ENCODE measurements at regions not wholly inside any gene's neighbourhood (a gene's known extent, or its start where the extent isn't known, plus 50 kb on each side); places are given as distances from the start of the nearest gene placed in this dataset.

GRCh38 chr13:29952245-29952644, 101.8 kb upstream of the UBL3 start:
- no peak for ATAC-seq (ENCODE audit: insufficient read depth, low read depth)
- TF ChIP-seq CTCF (IDR thresholded peaks at IDR 0.05; ENCODE audit: borderline replicate concordance, extremely low read depth, low read length, poor library complexity, severe bottlenecking) (no peak), EZH2 (IDR thresholded peaks at IDR 0.05; ENCODE audit: borderline replicate concordance, low read depth, low read length, severe bottlenecking) (no peak)

GRCh38 chr13:29948791-29949190, 98.4 kb upstream of the UBL3 start:
- Histone ChIP-seq H4K20me1 (ENCODE audit: insufficient read depth, low read length) (no peaks in the 10 kb centered on the region), H3K79me2 (ENCODE audit: insufficient read depth, low read length) (no peaks in the 10 kb centered on the region), H3K4me2 (ENCODE audit: insufficient read depth, low read length) (no peak overlapping the region), H3K27ac (ENCODE audit: low read length) (no peak overlapping the region), H3K27me3 (ENCODE audit: insufficient read depth, low read length, poor library complexity) (peaks cover 16% of the 10 kb centered on the region), H3K4me1 (ENCODE audit: insufficient read depth, low read length) (no peaks in the 10 kb centered on the region), H2AFZ (ENCODE audit: low read depth, low read length) (no peak overlapping the region), H3K9ac (ENCODE audit: low read depth, low read length) (no peak overlapping the region), H3K36me3 (ENCODE audit: insufficient read depth, low read length) (no peaks in the 10 kb centered on the region), H3K9me3 (ENCODE audit: insufficient read depth, low read length, severe bottlenecking) (no peaks in the 10 kb centered on the region), H3K4me3 (ENCODE audit: low read depth in 1 of 2, low read length in 2 of 2) (no peak overlapping the region)
- ATAC-seq (ENCODE audit: insufficient read depth, low read depth) (no peak), DNase-seq (no peak)
- TF ChIP-seq EZH2 (IDR thresholded peaks at IDR 0.05; ENCODE audit: borderline replicate concordance, low read depth, low read length, severe bottlenecking) = no peak

More at GRCh38 chr13:29952245-29952644, 101.8 kb upstream of the UBL3 start:
- Histone ChIP-seq H3K27me3 (ENCODE audit: insufficient read depth, low read length, poor library complexity) (peaks cover 24% of the 10 kb centered on the region), H3K79me2 (ENCODE audit: insufficient read depth, low read length) (no peaks in the 10 kb centered on the region), H3K9ac (ENCODE audit: low read depth, low read length) (no peak overlapping the region), H3K9me3 (ENCODE audit: insufficient read depth, low read length, severe bottlenecking) (no peaks in the 10 kb centered on the region), H3K4me1 (ENCODE audit: insufficient read depth, low read length) (no peaks in the 10 kb centered on the region), H3K4me2 (ENCODE audit: insufficient read depth, low read length) (no peak overlapping the region), H3K4me3 (ENCODE audit: low read depth in 1 of 2, low read length in 2 of 2) (no peak overlapping the region), H3K27ac (ENCODE audit: low read length) (no peak overlapping the region), H2AFZ (ENCODE audit: low read depth, low read length) (no peak overlapping the region), H3K36me3 (ENCODE audit: insufficient read depth, low read length) (no peaks in the 10 kb centered on the region), H4K20me1 (ENCODE audit: insufficient read depth, low read length) (no peaks in the 10 kb centered on the region)
- no peak for DNase-seq

GRCh38 chr13:29948244-29948643, 97.8 kb upstream of the UBL3 start:
- no peak overlapping the region for H3K9ac ChIP-seq (ENCODE audit: low read depth, low read length)
- H3K79me2 ChIP-seq (ENCODE audit: insufficient read depth, low read length) = no peaks in the 10 kb centered on the region
- no peak overlapping the region for H3K4me3 ChIP-seq (ENCODE audit: low read depth in 1 of 2, low read length in 2 of 2)
- ATAC-seq (ENCODE audit: insufficient read depth, low read depth) = no peak
- DNase-seq = no peak
- H2AFZ ChIP-seq (ENCODE audit: low read depth, low read length) = no peak overlapping the region
- H3K27ac ChIP-seq (ENCODE audit: low read length) = no peak overlapping the region
- no peaks in the 10 kb centered on the region for H4K20me1 ChIP-seq (ENCODE audit: insufficient read depth, low read length)
- no peak overlapping the region for H3K4me2 ChIP-seq (ENCODE audit: insufficient read depth, low read length)
- H3K36me3 ChIP-seq (ENCODE audit: insufficient read depth, low read length) = no peaks in the 10 kb centered on the region
- no peaks in the 10 kb centered on the region for H3K9me3 ChIP-seq (ENCODE audit: insufficient read depth, low read length, severe bottlenecking)
- TF ChIP-seq EZH2 (IDR thresholded peaks at IDR 0.05; ENCODE audit: borderline replicate concordance, low read depth, low read length, severe bottlenecking) (no peak), CTCF (IDR thresholded peaks at IDR 0.05; ENCODE audit: borderline replicate concordance, extremely low read depth, low read length, poor library complexity, severe bottlenecking) (no peak)
- H3K4me1 ChIP-seq (ENCODE audit: insufficient read depth, low read length) = no peaks in the 10 kb centered on the region
- peaks cover 16% of the 10 kb centered on the region for H3K27me3 ChIP-seq (ENCODE audit: insufficient read depth, low read length, poor library complexity)

GRCh38 chr13:29947839-29948238, 97.4 kb upstream of the UBL3 start:
- no peaks in the 10 kb centered on the region for H3K9me3 ChIP-seq (ENCODE audit: insufficient read depth, low read length, severe bottlenecking)
- TF ChIP-seq CTCF (IDR thresholded peaks at IDR 0.05; ENCODE audit: borderline replicate concordance, extremely low read depth, low read length, poor library complexity, severe bottlenecking) = no peak
- TF ChIP-seq EZH2 (IDR thresholded peaks at IDR 0.05; ENCODE audit: borderline replicate concordance, low read depth, low read length, severe bottlenecking) = no peak
- H3K27me3 ChIP-seq (ENCODE audit: insufficient read depth, low read length, poor library complexity) = peaks cover 18% of the 10 kb centered on the region
- no peak overlapping the region for H3K4me2 ChIP-seq (ENCODE audit: insufficient read depth, low read length)
- no peak overlapping the region for H3K4me3 ChIP-seq (ENCODE audit: low read depth in 1 of 2, low read length in 2 of 2)
- H3K36me3 ChIP-seq (ENCODE audit: insufficient read depth, low read length) = no peaks in the 10 kb centered on the region
- H4K20me1 ChIP-seq (ENCODE audit: insufficient read depth, low read length) = no peaks in the 10 kb centered on the region
- no peak overlapping the region for H3K9ac ChIP-seq (ENCODE audit: low read depth, low read length)
- no peaks in the 10 kb centered on the region for H3K79me2 ChIP-seq (ENCODE audit: insufficient read depth, low read length)
- ATAC-seq (ENCODE audit: insufficient read depth, low read depth) (no peak), DNase-seq (no peak)
- H3K4me1 ChIP-seq (ENCODE audit: insufficient read depth, low read length) = no peaks in the 10 kb centered on the region
- H3K27ac ChIP-seq (ENCODE audit: low read length) = no peak overlapping the region
- no peak overlapping the region for H2AFZ ChIP-seq (ENCODE audit: low read depth, low read length)
